DMS114 treated with DMSO at 0.1 percent for 48 hours (cell line): ENCODE measurements at regions not wholly inside any gene's neighbourhood (a gene's known extent, or its start where the extent isn't known, plus 50 kb on each side); places are given as distances from the start of the nearest gene placed in this dataset.
A peak's percentile ranks its signal among the peaks of the same experiment; 100 is the strongest.

Experiments used
- DNase-seq: peaks from one replicate; lab custom pipeline; 2025; ENCODE audit not compliant: unreplicated experiment; lab: John Stamatoyannopoulos, UW

- no peak for DNase-seq
Observed at GRCh38 chr7:85525676-85526075, 338.8 kb upstream of the SEMA3D start.

DNA sequence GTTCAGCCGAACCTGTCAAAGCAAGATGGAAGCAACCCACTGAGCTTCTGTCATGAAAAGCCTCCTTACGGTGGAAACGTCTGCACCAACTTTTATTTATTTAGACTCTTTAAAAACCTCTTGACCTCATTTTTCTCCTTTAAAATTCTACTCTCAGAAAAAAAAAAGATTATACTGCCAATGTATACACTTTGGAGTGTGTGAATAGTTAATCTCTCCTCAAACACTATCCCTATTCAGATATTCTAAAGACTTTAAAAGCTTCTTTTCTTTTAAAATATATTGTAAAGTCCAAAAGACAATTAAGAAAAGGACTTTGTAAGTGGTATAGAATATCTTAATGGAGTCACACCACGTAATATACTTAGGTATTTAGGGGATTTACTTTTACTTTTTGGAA, 335.2 kb upstream of the SEMA3D start:
- DNase-seq, result no peak

- DNase-seq, result peak; percentile 54
Observed at GRCh38 chr7:85521108-85521694, 334.3 kb upstream of the SEMA3D start.

DNA sequence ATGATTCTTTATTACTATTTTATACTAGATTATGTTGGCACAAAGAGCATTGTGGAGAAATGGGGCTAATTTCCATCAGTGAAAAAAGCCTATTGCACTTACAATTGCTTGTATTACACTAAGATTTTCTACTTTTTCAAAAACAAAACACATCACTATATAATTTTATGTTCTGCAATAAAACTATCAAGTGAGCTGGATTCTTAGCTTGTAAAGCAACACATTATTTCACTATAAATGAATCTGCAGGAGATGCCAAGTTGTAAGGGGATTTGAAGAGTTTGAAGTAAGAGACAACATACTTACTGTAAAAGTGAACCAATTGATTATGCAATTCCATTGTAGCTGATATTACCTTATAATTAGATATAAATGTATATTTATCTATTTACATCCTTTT, 333.3 kb upstream of the SEMA3D start:
- no peak for DNase-seq

- no peak for DNase-seq
Observed at GRCh38 chr7:85516675-85517074, 329.8 kb upstream of the SEMA3D start.

GRCh38 chr7:85512790-85513189, 325.9 kb upstream of the SEMA3D start:
- DNase-seq, result no peak

- DNase-seq, result no peak
Observed at GRCh38 chr7:85510287-85510686, 323.4 kb upstream of the SEMA3D start.

DNA sequence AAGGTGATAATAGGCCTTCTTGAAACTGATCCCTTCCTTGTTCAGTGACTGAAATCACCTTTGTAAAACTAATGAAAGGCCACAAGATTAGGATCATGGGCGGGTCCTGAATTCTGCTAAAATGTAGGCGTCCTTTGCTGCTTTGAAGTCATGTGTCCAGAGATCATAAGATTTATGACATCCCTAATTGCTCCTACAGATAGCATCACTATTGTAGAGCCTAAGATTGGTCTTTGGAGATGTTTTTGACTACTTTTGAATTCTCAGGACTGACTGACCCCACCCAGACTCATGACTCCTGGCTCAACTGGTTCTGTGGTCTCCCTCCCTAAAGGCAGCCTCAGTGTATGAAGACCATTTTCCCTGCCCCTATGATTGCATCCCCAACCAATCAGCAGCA, 322.6 kb upstream of the SEMA3D start:
- no peak for DNase-seq

DNA sequence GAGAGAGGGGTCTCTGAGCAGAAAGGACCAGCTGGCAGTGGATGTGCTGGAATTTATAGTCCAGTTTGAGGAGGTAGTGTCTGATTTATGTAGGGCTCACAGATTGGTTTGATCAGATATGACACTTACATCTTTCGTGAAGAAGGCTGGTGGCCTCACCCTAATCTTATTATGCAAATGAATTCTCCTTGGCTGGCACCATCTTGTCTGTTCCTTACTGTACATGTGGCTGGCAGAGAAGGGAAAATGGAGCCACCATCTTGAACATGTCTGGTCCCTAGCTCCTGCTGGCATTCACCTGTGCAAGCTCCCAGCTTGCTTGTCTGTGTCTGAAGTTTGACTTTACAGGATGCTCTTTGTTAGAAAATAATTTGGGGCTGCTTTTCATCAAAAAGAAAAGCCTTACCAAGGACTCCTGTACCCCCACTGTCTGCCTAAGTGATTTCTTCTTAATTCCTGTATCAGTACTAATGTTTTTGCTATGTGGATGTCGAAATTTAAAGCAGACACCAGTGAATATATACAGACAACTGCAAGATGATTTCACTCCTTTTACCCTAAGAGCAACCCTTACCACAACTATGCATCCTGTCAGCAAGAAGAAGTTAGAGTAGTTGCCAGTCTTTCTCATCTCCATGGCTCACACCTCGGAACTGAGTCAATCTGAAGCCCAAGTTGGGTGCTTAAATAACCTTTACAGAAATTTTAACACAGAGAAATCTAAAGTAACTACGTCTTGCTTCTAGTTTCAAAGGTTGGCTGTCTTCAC, 322.0 kb upstream of the SEMA3D start:
- no peak for DNase-seq

DNA sequence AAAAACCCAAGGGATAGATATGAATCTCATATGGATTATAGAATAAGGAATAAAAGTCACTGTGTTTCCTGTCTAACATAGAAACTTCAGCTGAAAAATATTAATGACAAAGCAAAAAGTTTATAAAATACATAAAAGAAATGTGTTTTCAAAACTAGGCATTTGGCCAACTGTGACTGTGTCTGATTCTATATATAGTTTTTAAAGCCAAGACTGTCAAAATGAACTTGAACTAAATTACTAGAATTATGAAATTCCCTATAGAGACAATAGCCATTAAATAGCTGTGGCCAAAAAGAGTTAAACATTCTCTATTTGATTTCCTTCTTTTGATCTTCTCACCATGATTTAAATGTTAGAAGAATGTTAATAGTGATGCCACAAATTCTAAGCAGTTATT, 311.2 kb upstream of the SEMA3D start:
- no peak for DNase-seq

DNA sequence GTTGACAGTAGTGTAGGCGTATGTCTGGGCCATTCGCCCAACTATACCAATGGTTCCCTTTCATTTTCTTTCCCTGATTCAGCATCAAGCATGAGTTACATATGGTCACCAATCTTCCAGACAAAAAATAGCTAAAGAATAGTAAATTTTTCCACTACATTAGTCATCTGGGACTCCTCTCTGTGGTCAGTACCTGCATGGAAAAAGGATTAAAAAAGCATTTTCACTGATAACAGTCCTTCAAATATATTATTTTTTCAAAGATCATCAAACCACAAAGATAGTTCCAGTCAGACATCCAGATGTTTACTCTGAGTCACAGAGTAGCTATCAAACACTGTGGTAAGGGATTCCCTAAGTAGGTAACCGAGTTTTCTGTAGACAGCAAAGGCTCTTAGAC, 302.6 kb upstream of the SEMA3D start:
- no peak for DNase-seq

DNA sequence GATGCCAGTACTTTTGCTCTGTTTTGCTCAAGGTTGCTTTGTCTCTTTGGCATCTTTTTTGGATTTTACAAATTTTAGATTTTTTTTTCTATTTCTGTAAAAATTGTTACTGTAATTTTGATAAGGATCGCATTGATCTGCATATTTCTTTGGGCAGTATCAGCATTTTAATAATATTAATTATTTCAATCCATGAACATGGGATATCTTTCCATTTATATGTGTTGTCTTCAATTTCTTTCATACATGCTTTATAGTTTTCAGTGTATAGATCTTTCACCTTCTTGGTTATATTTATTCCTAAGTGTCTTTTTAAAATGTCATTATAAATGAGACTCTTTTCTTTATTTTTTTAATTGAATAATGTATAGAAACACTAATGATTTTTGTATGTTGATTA, 301.6 kb upstream of the SEMA3D start:
- no peak for DNase-seq

DNA sequence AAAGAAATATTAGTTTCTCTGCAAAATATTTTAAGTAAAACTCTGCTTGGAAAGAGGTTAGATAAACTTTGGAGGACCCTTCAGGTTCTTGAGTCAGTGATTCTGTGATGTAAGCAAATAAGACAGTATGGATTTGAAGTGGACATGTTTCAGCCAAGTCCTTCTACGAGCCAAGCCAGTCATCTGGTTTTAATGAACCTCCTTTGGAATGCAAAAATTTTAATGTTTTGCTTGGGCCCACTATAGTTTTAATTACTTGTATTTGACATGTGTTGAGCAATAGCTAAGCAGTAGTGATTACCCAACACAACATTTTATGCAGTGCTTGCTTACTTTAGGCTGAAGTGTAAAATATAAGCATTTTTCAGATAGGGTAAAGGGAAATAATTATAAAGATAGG, 296.3 kb upstream of the SEMA3D start:
- DNase-seq, result peak; percentile 78

DNA sequence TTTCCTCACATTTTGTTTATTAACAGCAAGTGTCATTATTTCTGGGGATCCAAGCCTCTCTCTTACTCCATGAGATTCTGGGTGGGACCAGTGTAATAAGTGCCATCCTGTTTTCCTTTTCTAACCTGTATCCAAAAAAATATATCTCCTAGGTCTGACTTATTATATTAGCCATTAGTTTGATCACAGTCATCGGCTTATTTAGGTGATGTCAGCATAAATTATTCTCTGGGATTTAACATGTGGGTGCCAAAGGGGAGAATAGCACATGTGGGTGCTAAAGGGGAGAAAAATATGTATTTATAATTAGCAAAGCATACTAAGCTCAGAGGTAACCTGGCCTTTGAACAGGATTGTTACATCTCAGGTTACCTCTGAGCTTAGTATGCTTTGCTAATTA, 293.8 kb upstream of the SEMA3D start:
- DNase-seq, result no peak

DNA sequence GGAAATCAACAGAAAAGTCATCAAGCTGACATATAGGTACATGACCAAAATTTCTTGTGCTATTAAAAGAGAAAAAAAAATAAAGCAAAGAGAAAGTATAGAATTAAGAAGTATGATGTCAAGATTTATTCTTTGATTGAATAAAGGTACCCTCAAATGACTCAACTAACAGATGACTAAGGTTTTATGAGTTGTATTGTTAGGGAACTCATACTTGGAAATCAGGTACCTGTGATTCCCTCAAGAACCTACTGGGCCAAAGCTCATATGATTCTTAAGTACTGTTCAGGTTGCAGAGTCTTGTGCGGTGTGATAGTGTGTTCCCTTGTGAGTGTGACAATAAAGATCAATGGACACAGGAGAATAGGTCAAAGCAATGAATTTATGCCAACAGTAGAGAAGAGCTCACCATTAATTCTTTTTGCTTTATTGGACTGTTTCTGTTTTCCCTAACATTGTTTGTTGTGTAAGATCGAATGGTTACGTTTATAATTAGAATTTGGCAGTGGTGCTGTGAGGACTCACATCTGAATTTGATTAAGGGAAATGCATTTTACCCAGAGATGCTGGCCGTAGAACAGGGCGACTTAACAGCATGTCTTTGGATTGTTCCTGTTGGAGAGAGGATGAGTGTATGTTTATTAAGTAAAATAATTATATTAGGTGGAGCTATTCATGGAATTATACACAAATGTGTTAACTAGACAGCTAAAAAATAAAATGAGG, 293.2 kb upstream of the SEMA3D start:
- no peak for DNase-seq

- DNase-seq, result no peak
Observed at GRCh38 chr7:85478530-85478929, 291.7 kb upstream of the SEMA3D start.

DNA sequence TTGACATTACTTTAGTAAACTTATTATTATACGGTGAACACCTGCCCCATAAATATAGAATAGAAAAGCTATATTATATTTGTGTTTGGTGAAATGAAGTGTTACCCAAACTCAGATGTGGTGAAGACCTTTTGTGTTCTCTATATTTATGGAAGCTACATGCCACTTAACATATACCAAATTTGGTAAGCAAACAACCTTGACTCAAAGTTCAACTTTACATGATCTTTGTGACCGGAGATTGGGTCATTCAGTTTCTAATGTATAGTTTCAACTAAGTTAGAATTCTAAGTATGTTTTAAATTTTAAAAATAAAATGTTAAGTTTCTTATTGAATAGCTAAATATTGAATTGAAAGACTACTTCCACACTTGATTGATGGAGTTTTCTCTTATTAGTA, 288.6 kb upstream of the SEMA3D start:
- no peak for DNase-seq

- no peak for DNase-seq
Observed at GRCh38 chr7:85475071-85475470, 288.2 kb upstream of the SEMA3D start.

DNA sequence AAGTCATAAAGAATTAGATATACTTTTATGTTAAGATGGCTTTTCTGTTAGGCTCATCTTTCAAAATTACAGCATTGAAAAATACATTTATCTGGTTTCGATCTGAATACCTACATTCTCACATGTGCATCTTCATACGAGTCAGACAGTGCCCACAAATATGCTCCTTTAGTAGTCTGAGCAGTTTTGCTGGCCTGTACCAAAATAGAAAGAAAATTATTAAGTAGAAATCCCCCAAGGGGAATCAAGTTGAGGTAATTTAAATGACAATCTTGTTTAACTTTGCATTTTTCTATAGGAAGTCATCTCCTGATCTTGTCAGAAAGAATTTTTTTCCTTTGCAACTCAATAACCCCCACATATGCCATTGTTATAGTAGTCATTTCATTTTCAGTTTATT, 287.4 kb upstream of the SEMA3D start:
- no peak for DNase-seq

GRCh38 chr7:85471740-85472139, 284.9 kb upstream of the SEMA3D start:
- DNase-seq, result no peak

DNA sequence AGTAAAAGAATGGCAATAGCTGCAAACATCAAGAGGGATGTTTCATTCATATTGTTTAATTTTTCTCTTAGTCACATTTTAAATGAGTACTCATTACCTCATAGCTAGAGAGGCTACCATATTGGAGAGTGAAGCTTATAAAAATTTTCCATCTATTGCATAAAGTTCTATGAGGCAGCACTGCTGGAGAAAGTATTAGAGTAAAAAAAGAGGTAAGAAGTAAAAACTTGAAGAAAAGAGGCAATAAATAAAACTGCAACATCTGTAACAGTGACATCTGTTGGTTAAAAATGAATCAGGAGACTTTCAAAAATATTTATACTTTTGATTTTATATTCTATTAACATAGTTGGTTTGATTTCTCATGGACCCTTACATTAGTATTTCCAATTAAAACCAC, 284.5 kb upstream of the SEMA3D start:
- no peak for DNase-seq

GRCh38 chr7:85469446-85470010, 282.7 kb upstream of the SEMA3D start:
- no peak for DNase-seq
